Memory B cell (primary cell): ENCODE measurements at regions not wholly inside any gene's neighbourhood (a gene's known extent, or its start where the extent isn't known, plus 50 kb on each side); places are given as distances from the start of the nearest gene placed in this dataset.
"Not testable (repeated sequence)": the region's sequence is repeated elsewhere in the genome, so short reads cannot be mapped to it uniquely, and the experiment has no call there.

Source experiments
- ATAC-seq: fragments of 150-1000 bp; cut with Tn5 transposase; 2 replicates; pipeline ENCODE4 v1.10.0; 2021; ENCODE audit warnings: low read depth, mild to moderate bottlenecking, moderate library complexity
- DNase-seq, 2 donors: peaks; one replicate each; pipeline ENCODE4 v3.0.0; 2022; ENCODE audit warnings: low spot score in 2 of 2
- H3K27ac Mint-ChIP-seq: one replicate; pipeline ENCODE4 v1.8.0; 2022; ENCODE audit warnings: mild to moderate bottlenecking, moderate library complexity, mixed read lengths
- H3K27me3 Mint-ChIP-seq: one replicate; pipeline ENCODE4 v1.8.0; 2022; ENCODE audit warnings: mixed read lengths
- H3K36me3 Mint-ChIP-seq: one replicate; pipeline ENCODE4 v1.8.0; 2022; ENCODE audit warnings: mild to moderate bottlenecking, mixed read lengths
- H3K4me1 Mint-ChIP-seq: one replicate; pipeline ENCODE4 v1.8.0; 2022; ENCODE audit warnings: mixed read lengths
- H3K4me3 Mint-ChIP-seq: one replicate; pipeline ENCODE4 v1.8.0; 2022; ENCODE audit warnings: mild to moderate bottlenecking, moderate library complexity, mixed read lengths
- H3K9me3 Mint-ChIP-seq: one replicate; pipeline ENCODE4 v1.8.0; 2022; ENCODE audit warnings: mixed read lengths

- no peak overlapping the region for H3K4me3 Mint-ChIP-seq
- no peaks in the 10 kb centered on the region for H3K27me3 Mint-ChIP-seq
- H3K36me3 Mint-ChIP-seq = no peaks in the 10 kb centered on the region
- H3K27ac Mint-ChIP-seq = no peak overlapping the region
- peaks cover 4% of the 10 kb centered on the region for H3K9me3 Mint-ChIP-seq
- no peak for ATAC-seq
- no peaks in the 10 kb centered on the region for H3K4me1 Mint-ChIP-seq
- no peak for DNase-seq
These were observed 270.7 kb upstream of the CELF4 start for GRCh38 chr18:37836071-37836970.

DNA sequence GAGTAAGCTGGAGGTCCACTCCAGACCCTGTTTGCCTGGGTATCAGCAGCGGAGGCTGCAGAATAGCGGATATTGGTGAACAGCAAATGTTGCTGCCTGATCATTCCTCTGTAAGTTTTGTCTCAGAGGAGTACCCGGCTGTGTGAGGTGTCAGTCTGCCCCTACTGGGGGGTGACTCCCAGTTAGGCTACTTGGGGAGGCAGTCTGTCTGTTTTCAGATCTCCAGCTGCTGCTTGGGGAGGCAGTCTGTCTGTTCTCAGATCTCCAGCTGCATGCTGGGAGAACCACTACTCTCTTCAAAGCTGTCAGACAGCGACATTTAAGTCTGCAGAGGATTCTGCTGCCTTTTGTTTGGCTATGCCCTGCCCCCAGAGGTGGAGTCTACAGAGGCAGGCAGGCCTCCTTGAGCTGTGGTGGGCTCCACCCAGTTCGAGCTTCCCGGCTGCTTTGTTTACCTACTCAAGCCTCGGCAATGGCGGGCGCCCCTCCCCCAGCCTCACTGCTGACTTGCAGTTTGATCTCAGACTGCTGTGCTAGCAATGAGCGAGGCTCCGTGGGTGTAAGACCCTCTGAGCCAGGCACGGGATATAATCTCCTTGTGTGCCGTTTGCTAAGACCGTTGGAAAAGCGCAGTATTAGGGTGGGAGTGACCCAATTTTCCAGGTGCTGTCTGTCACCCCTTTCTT, 266.6 kb upstream of the CELF4 start:
- not testable (repeated sequence) for H3K36me3 Mint-ChIP-seq, ATAC-seq, H3K9me3 Mint-ChIP-seq, H3K27me3 Mint-ChIP-seq, H3K4me1 Mint-ChIP-seq, DNase-seq, H3K4me3 Mint-ChIP-seq, H3K27ac Mint-ChIP-seq

DNA sequence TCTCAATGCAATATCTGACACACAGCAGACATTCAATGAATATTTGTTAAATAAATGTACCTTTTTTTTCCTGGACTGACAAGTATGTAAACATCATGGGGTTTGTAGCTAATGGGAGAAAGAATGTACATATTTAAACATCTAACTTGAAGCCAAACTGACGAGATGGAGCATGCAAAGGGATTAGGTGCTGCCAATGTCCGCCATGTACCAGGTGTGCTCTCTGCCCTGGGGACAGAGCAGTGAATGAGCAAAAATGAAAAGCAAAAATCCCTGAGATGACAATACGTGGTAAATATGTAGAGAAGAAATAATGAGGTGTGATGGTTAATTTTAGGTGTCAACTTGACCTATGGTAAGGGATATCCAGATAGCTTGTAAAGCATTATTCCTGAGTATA, 247.4 kb upstream of the CELF4 start:
- Mint-ChIP-seq H3K27ac (no peak overlapping the region), H3K27me3 (no peaks in the 10 kb centered on the region), H3K36me3 (no peaks in the 10 kb centered on the region), H3K4me1 (no peaks in the 10 kb centered on the region), H3K9me3 (peaks cover 4% of the 10 kb centered on the region), H3K4me3 (no peak overlapping the region)
- no peak for ATAC-seq
- DNase-seq = no peak

DNA sequence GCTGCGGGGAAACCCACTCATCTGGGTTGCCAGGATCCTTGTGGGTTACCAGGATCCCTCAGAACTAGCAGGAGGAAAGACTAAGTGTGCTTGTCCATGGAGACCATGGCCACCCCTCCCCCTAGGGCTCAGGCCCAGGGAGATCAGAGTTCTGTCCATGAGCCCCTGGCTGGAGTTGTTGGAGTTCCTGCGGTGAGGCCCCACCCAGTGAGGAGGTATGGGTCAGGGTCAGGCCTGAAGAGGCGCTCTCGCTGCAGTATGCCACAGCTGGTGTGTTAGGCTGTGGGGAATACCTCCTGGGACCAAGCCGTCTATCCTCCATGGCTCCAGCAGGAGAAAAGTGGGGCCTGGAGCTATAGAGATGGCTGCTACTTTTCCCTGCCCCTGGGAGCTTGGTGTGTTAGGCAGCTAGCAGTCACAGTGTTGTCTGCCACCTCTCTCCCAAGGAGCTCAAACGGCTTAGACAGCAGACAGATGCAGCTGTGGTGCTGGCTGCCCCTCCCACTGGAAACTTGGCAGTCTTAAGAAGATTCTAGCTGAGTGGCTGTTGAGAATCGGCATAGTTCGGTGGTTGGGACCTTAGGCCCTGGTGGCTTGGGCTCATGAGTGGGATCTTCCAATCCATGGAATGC, 240.3 kb upstream of the CELF4 start:
- no peak overlapping the region for H3K4me3 Mint-ChIP-seq
- H3K27ac Mint-ChIP-seq = no peak overlapping the region
- no peaks in the 10 kb centered on the region for H3K36me3 Mint-ChIP-seq
- peaks cover 5% of the 10 kb centered on the region for H3K9me3 Mint-ChIP-seq
- DNase-seq (no peak), ATAC-seq (no peak)
- no peaks in the 10 kb centered on the region for H3K4me1 Mint-ChIP-seq
- no peaks in the 10 kb centered on the region for H3K27me3 Mint-ChIP-seq

GRCh38 chr18:37796823-37797349, 231.3 kb upstream of the CELF4 start:
- H3K27ac Mint-ChIP-seq = no peak overlapping the region
- no peaks in the 10 kb centered on the region for H3K27me3 Mint-ChIP-seq
- H3K9me3 Mint-ChIP-seq = peaks cover 3% of the 10 kb centered on the region
- H3K36me3 Mint-ChIP-seq = no peaks in the 10 kb centered on the region
- H3K4me1 Mint-ChIP-seq = no peaks in the 10 kb centered on the region
- no peak overlapping the region for H3K4me3 Mint-ChIP-seq
- ATAC-seq (no peak), DNase-seq (no peak)

DNA sequence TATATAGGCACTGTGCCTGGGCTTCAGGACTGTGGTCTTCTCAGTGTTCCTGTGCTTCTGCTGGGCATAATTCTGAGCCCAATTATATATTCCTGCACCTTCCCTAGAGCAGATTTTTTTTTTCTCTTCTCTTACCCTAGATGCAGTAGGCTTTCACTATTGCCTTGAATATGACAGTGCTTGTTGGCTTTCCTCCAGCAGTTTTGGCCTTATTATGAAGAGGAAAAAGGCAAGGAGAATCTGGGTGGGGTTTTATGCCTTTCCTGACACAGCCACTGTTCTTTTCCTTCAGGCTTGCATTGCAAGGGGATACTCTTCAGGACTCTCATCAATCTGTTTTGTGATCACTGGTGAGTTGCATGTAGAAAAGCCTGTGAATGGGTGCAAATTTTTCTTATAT, 221.9 kb upstream of the CELF4 start:
- Mint-ChIP-seq H3K36me3 (no peaks in the 10 kb centered on the region), H3K4me3 (no peak overlapping the region), H3K9me3 (peaks cover 10% of the 10 kb centered on the region), H3K4me1 (no peaks in the 10 kb centered on the region), H3K27me3 (no peaks in the 10 kb centered on the region), H3K27ac (no peak overlapping the region)
- DNase-seq = no peak
- no peak for ATAC-seq

- Mint-ChIP-seq H3K9me3 (peaks cover 6% of the 10 kb centered on the region), H3K4me3 (no peak overlapping the region), H3K4me1 (no peaks in the 10 kb centered on the region), H3K36me3 (no peaks in the 10 kb centered on the region), H3K27me3 (no peaks in the 10 kb centered on the region), H3K27ac (no peak overlapping the region)
- no peak for DNase-seq
- ATAC-seq = no peak
These were observed 218.2 kb upstream of the CELF4 start for GRCh38 chr18:37783771-37784170.

GRCh38 chr18:37779220-37779619, 213.6 kb upstream of the CELF4 start:
- DNase-seq (no peak), ATAC-seq (no peak)
- peaks cover 1% of the 10 kb centered on the region for H3K9me3 Mint-ChIP-seq
- H3K27me3 Mint-ChIP-seq = peaks cover 7% of the 10 kb centered on the region
- H3K27ac Mint-ChIP-seq = no peak overlapping the region
- no peaks in the 10 kb centered on the region for H3K4me1 Mint-ChIP-seq
- H3K36me3 Mint-ChIP-seq = no peaks in the 10 kb centered on the region
- H3K4me3 Mint-ChIP-seq = no peak overlapping the region

DNA sequence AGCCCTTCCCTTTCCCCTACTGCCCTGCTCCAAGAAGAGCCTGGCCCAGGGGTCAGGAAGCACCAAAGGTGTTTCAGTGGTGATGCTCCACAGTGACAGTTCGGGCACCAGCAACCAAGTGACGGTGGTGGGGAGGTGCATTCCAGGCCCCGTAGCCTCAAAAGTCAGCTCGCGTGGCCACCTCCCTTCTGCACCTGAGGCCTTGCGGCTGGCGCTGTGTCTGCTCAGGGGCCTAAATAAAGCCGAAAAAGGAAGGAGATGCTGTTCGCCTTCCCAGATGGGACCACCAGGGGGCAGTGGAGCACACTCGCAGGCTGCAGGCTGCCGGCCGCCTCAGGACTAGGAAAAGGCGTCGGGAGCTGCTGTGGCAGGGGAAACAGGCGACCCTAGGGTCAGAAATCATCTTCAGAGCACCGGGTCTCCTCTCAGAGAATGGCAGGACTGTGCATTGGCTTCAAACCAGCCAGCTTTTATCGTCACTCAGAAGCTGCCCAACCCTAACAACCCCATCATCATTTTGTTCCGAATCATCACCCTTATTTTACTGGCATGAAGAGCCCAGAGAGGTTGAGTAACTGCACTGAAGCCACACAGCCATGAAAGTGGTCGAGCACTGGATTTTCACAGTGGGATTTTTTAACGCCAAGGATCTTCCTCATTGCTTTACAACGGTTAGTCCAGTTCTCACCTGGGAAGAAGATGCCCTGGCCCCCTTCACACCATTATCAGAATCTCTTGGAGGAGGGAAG, 213.0 kb upstream of the CELF4 start:
- Mint-ChIP-seq H3K27ac (no peak overlapping the region), H3K36me3 (no peaks in the 10 kb centered on the region), H3K9me3 (peaks cover 1% of the 10 kb centered on the region), H3K4me1 (no peaks in the 10 kb centered on the region), H3K4me3 (no peak overlapping the region), H3K27me3 (peaks cover 7% of the 10 kb centered on the region)
- DNase-seq (no peak), ATAC-seq (no peak)

GRCh38 chr18:37769826-37770225, 204.2 kb upstream of the CELF4 start:
- DNase-seq (no peak), ATAC-seq (no peak)
- H3K9me3 Mint-ChIP-seq = peaks cover 3% of the 10 kb centered on the region
- H3K27ac Mint-ChIP-seq = no peak overlapping the region
- peaks cover 2% of the 10 kb centered on the region for H3K27me3 Mint-ChIP-seq
- H3K4me3 Mint-ChIP-seq = no peak overlapping the region
- H3K36me3 Mint-ChIP-seq = no peaks in the 10 kb centered on the region
- H3K4me1 Mint-ChIP-seq = no peaks in the 10 kb centered on the region

- Mint-ChIP-seq H3K27me3 (no peaks in the 10 kb centered on the region), H3K4me1 (no peaks in the 10 kb centered on the region), H3K9me3 (peaks cover 3% of the 10 kb centered on the region), H3K27ac (no peak overlapping the region), H3K4me3 (no peak overlapping the region), H3K36me3 (no peaks in the 10 kb centered on the region)
- ATAC-seq (no peak), DNase-seq (no peak)
These were observed 199.1 kb upstream of the CELF4 start for GRCh38 chr18:37764541-37765288.

GRCh38 chr18:37762076-37762621, 196.6 kb upstream of the CELF4 start:
- peaks cover 1% of the 10 kb centered on the region for H3K9me3 Mint-ChIP-seq
- no peak overlapping the region for H3K4me3 Mint-ChIP-seq
- DNase-seq (no peak), ATAC-seq (no peak)
- H3K27ac Mint-ChIP-seq = no peak overlapping the region
- H3K27me3 Mint-ChIP-seq = no peaks in the 10 kb centered on the region
- no peaks in the 10 kb centered on the region for H3K36me3 Mint-ChIP-seq
- no peaks in the 10 kb centered on the region for H3K4me1 Mint-ChIP-seq

DNA sequence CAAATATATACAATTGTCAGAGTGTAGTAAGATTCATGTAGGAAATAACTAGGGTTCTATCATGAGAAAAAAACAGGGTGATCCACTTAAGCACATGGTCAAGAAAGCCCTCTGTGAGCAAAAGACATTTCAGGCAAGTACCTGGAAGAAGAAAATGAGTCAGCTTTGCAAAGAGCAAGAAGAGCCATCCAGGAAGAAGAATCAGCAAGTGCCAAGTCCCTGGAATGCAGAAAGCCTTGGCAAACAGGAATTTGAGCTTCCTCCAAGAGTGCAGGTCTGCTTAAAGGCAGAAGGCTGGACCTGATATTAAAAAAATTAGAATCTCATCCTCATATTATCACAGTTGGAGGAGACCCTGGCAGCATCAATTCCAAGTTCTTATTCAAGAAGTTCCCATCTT, 188.5 kb upstream of the CELF4 start:
- no peak for DNase-seq
- no peak for ATAC-seq
- H3K9me3 Mint-ChIP-seq = peaks cover 4% of the 10 kb centered on the region
- H3K27ac Mint-ChIP-seq = no peak overlapping the region
- H3K27me3 Mint-ChIP-seq = no peaks in the 10 kb centered on the region
- H3K4me3 Mint-ChIP-seq = no peak overlapping the region
- no peaks in the 10 kb centered on the region for H3K36me3 Mint-ChIP-seq
- no peaks in the 10 kb centered on the region for H3K4me1 Mint-ChIP-seq
